Activated CD4-positive, alpha-beta T cell treated with anti-CD3 and anti-CD28 coated beads, Interleukin-2, amount 10 ng/mL, durations not matched to agents 7 days and 5 days (primary cell): ENCODE measurements at regions not wholly inside any gene's neighbourhood (a gene's known extent, or its start where the extent isn't known, plus 50 kb on each side); places are given as distances from the start of the nearest gene placed in this dataset.
"Not testable (repeated sequence)": the region's sequence is repeated elsewhere in the genome, so short reads cannot be mapped to it uniquely, and the experiment has no call there.

ENCODE experiments used
- CTCF ChIA-PET: fragments of 350-600 bp; sonication (Branson Sonifier 250); formaldehyde crosslinking; loops from one replicate; lab custom pipeline; 2021; ENCODE audit warnings: antibody characterized with exemption; lab: Charles Lee
- POLR2A ChIA-PET: fragments of 350-600 bp; sonication (Branson Sonifier 250); formaldehyde crosslinking; loops from one replicate; lab custom pipeline; 2021; ENCODE audit warnings: antibody characterized with exemption; lab: Charles Lee
- DNase-seq: peaks from one replicate; pipeline ENCODE4 v3.0.0-alpha.2; 2020
- H3K27ac Mint-ChIP-seq: one replicate; pipeline ENCODE4 v1.8.0; 2021; ENCODE audit warnings: mild to moderate bottlenecking, moderate library complexity, mixed read lengths
- H3K27me3 Mint-ChIP-seq: one replicate; pipeline ENCODE4 v1.8.0; 2021; ENCODE audit warnings: mixed read lengths
- H3K36me3 Mint-ChIP-seq: one replicate; pipeline ENCODE4 v1.8.0; 2021; ENCODE audit warnings: low read depth, mixed read lengths
- H3K4me1 Mint-ChIP-seq: one replicate; pipeline ENCODE4 v1.8.0; 2021; ENCODE audit warnings: mixed read lengths
- H3K4me3 Mint-ChIP-seq: one replicate; pipeline ENCODE4 v1.8.0; 2021; ENCODE audit warnings: mild to moderate bottlenecking, moderate library complexity, mixed read lengths
- H3K9me3 Mint-ChIP-seq: one replicate; pipeline ENCODE4 v1.8.0; 2021; ENCODE audit warnings: mixed read lengths

DNA sequence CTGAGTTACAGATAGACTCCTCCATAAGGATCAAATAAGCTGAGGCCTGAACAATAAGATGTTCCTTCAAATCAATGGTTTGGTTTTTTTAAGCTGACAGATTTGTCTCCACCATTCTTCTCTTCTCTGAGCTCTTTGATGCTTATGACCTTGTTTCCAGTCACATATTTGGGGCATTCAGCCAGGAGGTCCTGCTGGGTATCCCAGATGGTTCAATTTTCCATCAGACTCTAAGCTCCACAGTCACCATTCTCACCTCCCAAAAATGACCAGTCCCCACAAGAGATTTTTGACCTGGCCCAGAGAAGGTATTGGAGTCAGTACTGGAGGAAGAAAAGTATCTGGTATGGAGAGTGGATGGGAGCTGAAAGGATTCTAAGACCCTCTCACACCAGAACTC lies 74.6 kb upstream of the FRMPD3 start:
- CTCF ChIA-PET, result no interaction called here
- H3K4me1 Mint-ChIP-seq, result no peaks in the 10 kb centered on the region
- H3K27me3 Mint-ChIP-seq, result peaks cover 3% of the 10 kb centered on the region
- no peak overlapping the region for H3K27ac Mint-ChIP-seq
- H3K4me3 Mint-ChIP-seq, result no peak overlapping the region
- H3K36me3 Mint-ChIP-seq, result no peaks in the 10 kb centered on the region
- POLR2A ChIA-PET, result no interaction called here
- no peak for DNase-seq
- H3K9me3 Mint-ChIP-seq, result no peaks in the 10 kb centered on the region

DNA sequence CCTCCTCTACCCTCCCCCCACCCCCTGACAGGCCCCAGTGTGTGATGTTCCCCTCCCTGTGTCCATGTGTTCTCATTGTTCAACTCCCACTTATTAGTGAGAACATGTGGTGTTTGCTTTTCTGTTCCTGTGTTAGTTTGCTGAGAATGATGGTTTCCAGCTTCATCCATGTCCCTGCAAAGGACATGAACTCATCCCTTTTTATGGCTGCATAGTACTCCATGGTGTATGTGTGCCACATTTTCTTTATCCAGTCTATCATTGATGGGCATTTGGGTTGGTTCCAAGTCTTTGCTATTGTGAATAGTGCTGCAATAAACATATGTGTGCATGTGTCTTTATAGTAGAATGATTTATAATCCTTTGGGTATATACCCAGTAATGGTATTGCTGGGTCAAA lies 73.3 kb upstream of the FRMPD3 start:
- H3K27me3 Mint-ChIP-seq, H3K36me3 Mint-ChIP-seq, DNase-seq, H3K9me3 Mint-ChIP-seq, H3K4me1 Mint-ChIP-seq, CTCF ChIA-PET, POLR2A ChIA-PET, H3K27ac Mint-ChIP-seq, H3K4me3 Mint-ChIP-seq: not testable (repeated sequence)

DNA sequence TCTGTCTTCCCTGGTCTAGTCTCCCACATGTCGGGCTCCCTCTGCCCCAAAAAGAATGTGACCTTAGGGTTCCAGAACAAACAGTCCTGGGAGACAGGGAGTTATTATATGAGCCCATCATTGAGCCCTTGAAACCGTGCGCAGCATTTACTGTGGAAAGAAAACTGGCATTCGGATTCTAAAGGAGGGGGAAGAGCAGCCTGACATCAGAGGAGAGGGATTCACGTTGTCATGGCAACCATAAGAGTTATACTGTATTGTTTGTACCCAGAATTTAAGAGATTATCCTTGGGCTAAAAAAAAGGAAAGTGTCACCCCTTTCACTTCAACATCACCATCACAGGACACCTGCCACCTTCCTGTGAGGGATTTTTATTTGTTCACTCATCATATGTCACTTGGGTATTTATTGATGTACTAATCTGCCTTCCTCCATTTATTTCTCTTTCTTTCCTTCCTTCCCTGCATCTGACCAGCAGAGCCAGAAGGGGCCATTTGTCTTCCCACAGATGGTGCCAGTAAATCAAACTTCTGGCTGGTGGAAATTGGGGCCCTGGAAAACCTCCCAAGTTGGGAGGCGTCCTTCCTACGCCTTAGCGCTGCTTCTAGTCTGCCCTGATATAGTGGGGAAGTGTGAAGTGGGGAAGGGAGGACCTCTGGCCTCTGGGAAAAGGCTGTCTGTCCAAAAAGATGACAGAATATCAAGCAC lies 64.9 kb upstream of the FRMPD3 start:
- Mint-ChIP-seq H3K4me1 (peaks cover 9% of the 10 kb centered on the region), H3K4me3 (no peak overlapping the region), H3K27me3 (peaks cover 3% of the 10 kb centered on the region), H3K9me3 (no peaks in the 10 kb centered on the region), H3K27ac (no peak overlapping the region), H3K36me3 (no peaks in the 10 kb centered on the region)
- ChIA-PET POLR2A (no interaction called here), CTCF (interaction anchor here (0.5 kb wide), 1 partner anchor 253 kb away, joined by 3 read pairs; no protein-coding TSS in a partner anchor)
- DNase-seq, result no peak

DNA sequence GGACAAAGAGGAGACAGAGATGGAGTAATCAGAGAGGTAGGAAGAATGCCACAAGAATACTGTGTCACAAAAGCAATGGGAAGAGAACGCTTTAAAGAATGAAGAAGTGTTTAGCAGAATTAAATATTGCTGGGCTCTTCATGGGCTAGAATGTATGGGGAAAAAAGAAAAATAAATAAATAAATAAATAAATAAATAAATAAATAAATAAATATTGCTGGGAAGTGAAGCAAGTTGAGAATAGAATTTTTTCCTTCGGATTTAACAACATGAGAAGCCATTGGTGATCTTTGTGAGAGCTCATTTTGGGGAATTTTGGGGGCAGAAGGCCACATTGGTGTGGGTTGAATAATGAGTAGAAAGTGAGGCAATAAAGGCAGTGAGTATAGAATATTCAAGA lies 59.7 kb upstream of the FRMPD3 start:
- no peak for DNase-seq
- Mint-ChIP-seq H3K9me3 (no peaks in the 10 kb centered on the region), H3K4me1 (no peaks in the 10 kb centered on the region), H3K36me3 (no peaks in the 10 kb centered on the region), H3K27ac (no peak overlapping the region), H3K27me3 (no peaks in the 10 kb centered on the region), H3K4me3 (no peak overlapping the region)
- ChIA-PET POLR2A (no interaction called here), CTCF (no interaction called here)

DNA sequence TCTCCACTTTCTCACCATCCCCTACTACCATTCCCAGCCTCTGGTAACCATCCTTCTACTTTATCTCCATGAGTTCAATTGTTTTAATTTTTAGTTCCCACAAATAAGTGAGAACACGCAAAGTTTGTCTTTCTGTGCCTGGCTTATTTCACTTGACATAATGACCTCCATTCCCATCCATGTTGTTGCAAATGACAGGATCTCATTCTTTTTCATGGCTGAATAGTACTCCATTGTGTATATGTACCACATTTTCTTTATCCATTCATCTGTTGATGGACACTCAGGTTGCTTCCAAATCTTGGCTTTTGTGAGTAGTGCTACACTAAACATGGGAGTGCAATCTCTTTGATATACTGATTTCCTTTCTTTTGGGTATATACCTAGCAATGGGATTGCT lies 55.8 kb upstream of the FRMPD3 start:
- DNase-seq, CTCF ChIA-PET, H3K27ac Mint-ChIP-seq, H3K27me3 Mint-ChIP-seq, H3K4me3 Mint-ChIP-seq, H3K4me1 Mint-ChIP-seq, H3K9me3 Mint-ChIP-seq, H3K36me3 Mint-ChIP-seq, POLR2A ChIA-PET: not testable (repeated sequence)

DNA sequence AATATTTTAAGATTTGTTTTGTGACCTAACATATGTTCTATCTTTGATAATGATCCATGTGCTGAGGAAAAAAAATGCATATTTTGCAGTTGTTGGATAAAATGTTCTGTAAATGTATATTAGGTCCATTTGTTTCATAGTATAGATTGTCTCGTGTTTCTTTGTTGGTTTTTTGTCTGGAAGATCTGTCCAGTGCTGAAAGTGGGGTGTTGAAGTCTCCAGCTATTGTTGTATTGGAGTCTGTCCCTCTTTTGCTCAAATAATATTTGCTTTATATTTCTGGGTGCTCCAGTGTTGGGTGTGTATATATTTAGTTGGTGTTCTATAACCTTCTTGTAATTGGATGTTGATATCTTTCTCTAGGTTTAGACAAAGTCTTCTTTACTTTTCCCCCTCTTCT lies 53.2 kb upstream of the FRMPD3 start:
- POLR2A ChIA-PET, result no interaction called here
- no peaks in the 10 kb centered on the region for H3K9me3 Mint-ChIP-seq
- H3K36me3 Mint-ChIP-seq, result no peaks in the 10 kb centered on the region
- DNase-seq, result no peak
- H3K27me3 Mint-ChIP-seq, result peaks cover 2% of the 10 kb centered on the region
- CTCF ChIA-PET, result interaction anchor here (0.6 kb wide), 1 partner anchor 577 kb away, joined by 3 read pairs; no protein-coding TSS in a partner anchor
- no peak overlapping the region for H3K4me3 Mint-ChIP-seq
- H3K27ac Mint-ChIP-seq, result no peak overlapping the region
- no peaks in the 10 kb centered on the region for H3K4me1 Mint-ChIP-seq

DNA sequence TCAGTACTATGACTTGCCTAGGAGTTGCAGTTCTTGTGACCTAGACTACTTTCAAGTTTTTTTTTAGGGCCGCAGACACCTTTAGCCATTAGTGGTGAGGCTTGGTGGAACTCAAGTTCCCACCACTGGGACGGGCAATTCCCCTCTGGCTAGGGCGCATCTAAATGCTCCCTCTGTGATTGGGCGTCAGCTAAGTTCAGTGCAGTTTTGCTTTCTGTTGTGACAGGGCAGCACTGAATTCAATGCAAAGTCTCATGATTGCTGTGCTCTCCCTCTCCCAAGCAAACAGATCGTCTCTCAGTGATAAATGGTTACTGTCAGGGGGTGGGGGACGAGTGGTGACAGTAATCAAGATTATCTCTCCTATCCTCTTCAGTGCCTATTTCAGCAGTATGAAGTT lies 52.7 kb upstream of the FRMPD3 start:
- CTCF ChIA-PET, result interaction anchor here (0.6 kb wide), 1 partner anchor 577 kb away, joined by 3 read pairs; no protein-coding TSS in a partner anchor
- DNase-seq, result no peak
- Mint-ChIP-seq H3K36me3 (no peaks in the 10 kb centered on the region), H3K9me3 (no peaks in the 10 kb centered on the region), H3K27me3 (peaks cover 2% of the 10 kb centered on the region), H3K4me1 (no peaks in the 10 kb centered on the region), H3K27ac (no peak overlapping the region), H3K4me3 (no peak overlapping the region)
- POLR2A ChIA-PET, result no interaction called here

DNA sequence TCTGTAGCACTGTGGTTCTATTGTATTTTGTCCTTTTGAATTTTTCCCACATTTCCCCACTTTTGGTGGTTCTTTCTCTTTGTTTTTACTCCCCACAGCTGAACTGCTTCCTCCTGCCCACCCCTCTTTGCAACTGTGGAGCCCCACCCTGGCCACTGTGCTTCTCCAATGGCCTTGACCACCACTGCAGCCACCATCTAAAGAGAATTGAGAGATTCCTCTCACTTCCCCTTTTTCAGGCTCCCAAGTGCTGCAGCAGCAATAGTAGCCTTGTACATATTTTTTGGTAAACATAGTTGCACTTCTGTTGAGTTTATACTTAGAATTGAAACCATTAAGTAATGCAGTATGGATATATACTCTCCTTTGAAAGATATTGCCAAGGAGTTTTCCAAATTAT lies 51.3 kb upstream of the FRMPD3 start:
- Mint-ChIP-seq H3K27ac (no peak overlapping the region), H3K36me3 (no peaks in the 10 kb centered on the region), H3K4me1 (no peaks in the 10 kb centered on the region), H3K27me3 (peaks cover 2% of the 10 kb centered on the region), H3K9me3 (no peaks in the 10 kb centered on the region), H3K4me3 (no peak overlapping the region)
- CTCF ChIA-PET, result no interaction called here
- DNase-seq, result no peak
- POLR2A ChIA-PET, result no interaction called here
